ENCODE measurements at regions not wholly inside any gene's neighbourhood (a gene's known extent, or its start where the extent isn't known, plus 50 kb on each side); places are given as distances from the start of the nearest gene placed in this dataset.
"Not testable (repeated sequence)": the region's sequence is repeated elsewhere in the genome, so short reads cannot be mapped to it uniquely, and the experiment has no call there.

GRCh38 chr13:59441068-59441467 lies 722.7 kb downstream of the DIAPH3 start:
- TF ChIP-seq POLR2A, POLR2AphosphoS5 (IDR thresholded peaks at IDR 0.05; ENCODE audit: low read depth, low read length): not testable (repeated sequence)

Measured in GM12892 (cell line).